Amniotic epithelial cell (primary cell): ENCODE measurements at regions not wholly inside any gene's neighbourhood (a gene's known extent, or its start where the extent isn't known, plus 50 kb on each side); places are given as distances from the start of the nearest gene placed in this dataset.
A peak's percentile ranks its signal among the peaks of the same experiment; 100 is the strongest.
"Not testable (repeated sequence)": the region's sequence is repeated elsewhere in the genome, so short reads cannot be mapped to it uniquely, and the experiment has no call there.

Experiments
- DNase-seq: peaks from one replicate; pipeline ENCODE4 v3.0.0-alpha.2; 2010; ENCODE audit warnings: low read depth

GRCh38 chr18:40152859-40153258, 1802.2 kb upstream of the PIK3C3 start:
- DNase-seq = peak; percentile 11

- no peak for DNase-seq
These were observed 1806.1 kb upstream of the PIK3C3 start for GRCh38 chr18:40148960-40149359.

DNA sequence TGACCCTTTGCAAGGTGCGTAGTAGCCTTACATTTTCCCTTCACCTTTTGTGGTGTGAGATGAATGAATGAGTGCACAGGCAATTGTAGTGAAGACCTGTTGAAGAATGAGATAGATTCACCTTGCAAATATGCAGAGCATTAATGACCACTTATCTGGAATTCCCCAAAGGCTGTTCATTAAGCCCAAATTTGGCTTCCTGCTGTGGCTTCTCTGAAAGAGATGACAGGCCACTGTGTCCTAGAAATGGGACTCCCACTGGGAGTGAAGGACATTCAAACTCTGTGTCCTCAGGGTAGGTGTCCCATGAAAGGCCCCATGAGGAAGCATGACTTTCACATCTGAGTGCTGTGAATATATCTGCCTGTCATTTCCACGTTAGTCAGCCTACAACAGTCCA, 1821.8 kb upstream of the PIK3C3 start:
- DNase-seq = peak; percentile 27

GRCh38 chr18:40132438-40132837, 1822.6 kb upstream of the PIK3C3 start:
- not testable (repeated sequence) for DNase-seq

DNA sequence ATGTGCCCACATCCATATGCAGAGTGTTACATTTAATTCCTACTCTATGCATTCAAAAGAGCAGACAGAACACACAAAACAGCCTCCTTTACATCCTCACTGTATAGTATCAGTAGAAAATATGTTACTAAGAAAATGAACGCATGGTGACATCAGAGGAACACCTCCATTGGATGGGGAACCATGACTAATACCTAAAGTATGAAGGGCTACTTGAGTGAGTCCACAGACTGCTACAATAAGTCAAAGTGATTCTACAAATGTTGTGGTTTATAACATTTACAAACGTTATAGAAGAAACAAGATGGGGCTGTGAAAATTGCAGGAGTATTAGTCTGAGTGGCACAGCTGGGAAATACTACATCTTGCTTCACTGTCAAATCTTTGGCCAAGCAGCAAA, 1830.9 kb upstream of the PIK3C3 start:
- peak; percentile 91 for DNase-seq

DNA sequence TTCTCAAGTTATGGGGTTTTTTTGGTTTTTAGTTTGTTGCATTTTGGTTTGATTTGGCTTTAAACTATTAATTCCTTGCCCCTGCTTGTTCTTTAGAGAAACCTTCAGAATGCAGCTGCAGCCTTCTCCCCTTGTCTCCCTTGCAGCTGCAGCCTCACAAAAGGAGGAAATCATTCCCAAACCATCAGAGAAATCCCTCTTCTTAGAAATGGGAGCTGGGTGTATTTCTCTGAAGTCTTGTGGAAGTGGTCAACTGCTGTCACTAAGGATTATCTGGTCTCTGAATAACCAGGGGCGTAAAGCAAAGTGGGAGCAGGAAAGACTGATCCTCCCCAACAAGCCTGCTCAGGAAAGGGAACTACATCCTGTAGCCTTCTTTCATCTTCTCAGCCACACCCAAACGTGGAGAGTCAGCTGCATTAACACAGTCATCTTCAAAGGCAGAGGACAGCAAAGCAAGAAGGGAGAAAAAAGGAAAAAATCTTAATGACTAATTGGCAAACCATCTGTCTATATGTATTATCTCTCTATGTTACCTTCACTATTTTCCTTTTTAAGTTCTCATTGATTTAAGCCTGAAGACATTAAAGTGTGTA, 1834.1 kb upstream of the PIK3C3 start:
- no peak for DNase-seq

DNA sequence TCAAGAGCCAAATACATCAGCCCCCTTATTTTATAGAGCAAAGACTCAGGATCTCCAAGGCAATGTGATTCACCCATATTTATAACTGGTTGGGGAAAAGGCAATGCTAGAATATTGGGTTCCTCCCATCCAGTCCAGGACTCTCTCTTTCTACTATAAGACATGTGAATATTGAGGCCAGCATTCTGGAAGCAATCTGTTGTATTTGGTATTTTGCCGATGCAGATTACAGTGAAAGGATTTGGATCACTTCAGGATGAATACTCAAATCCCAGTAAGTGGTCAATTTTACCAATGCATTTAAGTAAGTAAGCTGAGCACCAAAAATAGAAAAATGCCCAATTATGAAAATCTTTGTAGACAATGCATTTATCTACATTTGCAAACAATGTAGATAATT, 1834.7 kb upstream of the PIK3C3 start:
- DNase-seq = no peak

DNA sequence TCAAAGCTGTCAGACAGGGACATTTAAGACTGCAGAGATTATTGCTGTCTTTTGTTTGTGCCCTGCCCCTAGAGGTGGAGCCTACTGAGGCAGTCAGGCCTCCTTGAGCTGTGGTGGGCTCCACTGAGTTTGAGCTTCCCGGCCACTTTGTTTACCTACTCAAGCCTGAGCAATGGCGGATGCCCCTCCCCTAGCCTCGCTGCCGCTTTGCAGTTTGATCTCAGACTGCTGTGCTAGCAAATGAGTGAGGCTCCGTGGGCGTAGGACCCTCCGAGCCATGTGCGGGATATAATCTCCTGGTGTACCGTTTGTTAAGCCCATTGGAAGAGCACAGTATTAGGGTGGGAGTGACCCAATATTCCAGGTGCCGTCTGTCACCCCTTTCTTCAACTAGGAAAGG, 1835.5 kb upstream of the PIK3C3 start:
- not testable (repeated sequence) for DNase-seq

DNA sequence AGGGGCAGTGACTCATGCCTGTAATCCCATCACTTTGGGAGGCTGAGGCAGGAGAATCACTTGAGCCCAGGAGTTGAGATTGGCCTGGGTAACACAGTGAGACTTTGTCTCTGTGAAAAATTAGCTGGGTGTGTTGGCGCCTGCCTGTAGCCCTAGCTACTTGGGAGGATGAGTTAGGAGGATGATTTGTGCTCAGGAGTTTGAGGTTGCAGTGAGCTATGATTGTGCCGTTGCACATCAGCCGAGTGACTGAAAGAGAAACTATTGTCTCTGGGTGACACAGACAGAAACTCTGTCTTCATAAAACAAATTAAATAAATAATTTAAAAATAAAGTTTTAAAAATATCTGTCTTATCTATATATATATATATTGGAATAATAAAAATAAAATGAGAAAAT, 1844.6 kb upstream of the PIK3C3 start:
- DNase-seq = no peak

- no peak for DNase-seq
These were observed 1845.6 kb upstream of the PIK3C3 start for GRCh38 chr18:40109252-40110049.

- DNase-seq = no peak
These were observed 1846.4 kb upstream of the PIK3C3 start for GRCh38 chr18:40108596-40108995.

- DNase-seq = peak; percentile 10
These were observed 1852.1 kb upstream of the PIK3C3 start for GRCh38 chr18:40102903-40103302.

DNA sequence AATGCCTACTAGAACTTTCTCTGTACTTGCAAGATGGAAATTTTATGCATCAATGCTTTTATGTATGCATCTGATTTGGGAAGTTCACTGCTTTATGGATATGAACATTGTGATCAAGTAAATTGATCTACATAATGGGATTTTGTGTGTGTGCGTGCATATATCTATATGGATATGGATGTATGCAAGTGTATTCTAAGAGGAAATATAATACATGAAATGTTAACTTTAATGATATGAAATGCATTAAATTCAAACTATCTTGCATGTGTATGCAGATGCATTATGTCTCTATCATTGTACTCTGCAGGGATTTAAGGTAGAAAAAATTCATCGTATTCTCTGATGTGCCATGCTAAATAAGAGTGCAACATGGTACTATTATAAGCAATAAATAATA, 1855.4 kb upstream of the PIK3C3 start:
- no peak for DNase-seq

- DNase-seq = peak; percentile 55
These were observed 1858.4 kb upstream of the PIK3C3 start for GRCh38 chr18:40096675-40097074.

GRCh38 chr18:40094441-40094840, 1860.6 kb upstream of the PIK3C3 start:
- DNase-seq = peak; percentile 87

DNA sequence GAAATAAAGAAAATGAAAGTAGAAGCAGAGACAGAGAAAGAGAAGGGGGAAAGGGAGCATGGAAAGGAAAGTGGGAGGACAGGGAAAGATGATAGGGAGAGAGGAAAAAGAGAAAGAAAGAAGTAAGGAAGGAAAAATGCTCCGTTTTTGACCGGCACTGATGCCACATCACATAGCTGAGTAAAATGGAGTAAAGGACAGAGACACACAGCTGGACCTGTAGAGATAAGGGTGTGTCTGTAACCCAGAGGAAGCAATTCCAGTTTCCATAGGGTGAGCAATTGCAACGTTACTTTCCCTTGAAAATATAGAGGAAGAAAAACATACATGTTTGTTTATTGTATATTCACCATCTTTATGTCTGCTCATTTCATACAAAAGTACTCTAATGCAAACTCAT, 1866.9 kb upstream of the PIK3C3 start:
- no peak for DNase-seq

GRCh38 chr18:40079786-40080185, 1875.2 kb upstream of the PIK3C3 start:
- no peak for DNase-seq

DNA sequence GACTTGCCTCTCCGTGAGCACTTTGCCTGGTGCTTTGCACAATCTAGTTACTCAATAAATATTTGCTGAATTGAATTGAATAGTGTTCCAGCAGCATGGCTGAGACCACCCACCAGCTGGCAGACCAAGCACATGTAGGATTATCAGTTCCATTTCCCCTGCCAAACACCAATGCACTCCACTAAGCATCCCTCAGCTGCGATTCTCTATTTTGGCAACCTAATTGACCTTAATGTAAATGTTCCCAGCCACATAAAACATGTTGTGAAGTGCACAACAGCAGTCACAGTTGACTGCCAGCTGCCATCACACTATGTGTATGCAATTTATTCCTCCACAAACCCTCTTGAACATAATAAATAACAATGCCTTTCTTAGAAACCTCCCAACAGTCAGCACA, 1879.4 kb upstream of the PIK3C3 start:
- no peak for DNase-seq

DNA sequence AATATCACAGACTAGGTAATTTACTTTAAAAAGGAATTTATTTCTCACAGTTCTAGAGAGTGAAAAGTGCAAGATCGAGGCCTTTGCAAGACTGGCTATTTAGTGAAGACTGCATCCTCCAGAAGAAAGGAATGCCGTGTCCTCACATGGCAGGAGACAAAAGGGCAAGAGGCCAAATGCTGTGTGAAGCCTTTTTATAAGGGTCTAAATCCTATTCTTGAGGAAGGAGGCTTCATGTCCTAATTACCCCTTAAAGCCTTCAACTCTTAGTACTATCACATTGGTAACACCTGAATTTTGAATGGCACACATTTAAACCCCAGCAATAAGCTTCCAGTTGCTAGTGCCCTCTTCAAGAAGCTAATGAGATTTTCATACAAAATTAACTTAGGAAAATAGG, 1882.3 kb upstream of the PIK3C3 start:
- DNase-seq = no peak

- DNase-seq = no peak
These were observed 1888.7 kb upstream of the PIK3C3 start for GRCh38 chr18:40066368-40066767.

GRCh38 chr18:40063488-40063887, 1891.5 kb upstream of the PIK3C3 start:
- DNase-seq = no peak

GRCh38 chr18:40061086-40061485, 1893.9 kb upstream of the PIK3C3 start:
- no peak for DNase-seq

- DNase-seq = no peak
These were observed 1894.5 kb upstream of the PIK3C3 start for GRCh38 chr18:40060562-40060961.
